Transverse colon (tissue), 3 donors: ENCODE measurements at regions not wholly inside any gene's neighbourhood (a gene's known extent, or its start where the extent isn't known, plus 50 kb on each side); places are given as distances from the start of the nearest gene placed in this dataset.

Experiments
- CTCF ChIP-seq, 5 experiments: fragments of 200-600 bp in 3 of 5; fragments of 450-650 bp in 2 of 5; sonication (generic) in 3 of 5; IDR thresholded peaks; 1 replicate in 2 of 5; 2 replicates in 3 of 5; pipeline ENCODE4 v1.5.1; 2016 to 2017; ENCODE audit warnings: antibody characterized with exemption in 5 of 5, inconsistent platforms in 3 of 5, mild to moderate bottlenecking in 2 of 5, moderate library complexity in 1 of 5
- POLR2A ChIP-seq: fragments of 450-650 bp; IDR thresholded peaks from one replicate; pipeline ENCODE4 v1.6.1; 2016; ENCODE audit warnings: antibody characterized with exemption, mild to moderate bottlenecking, moderate library complexity

GRCh38 chr11:29258411-29258810 is 758.4 kb downstream of the KCNA4 start:
- TF ChIP-seq CTCF (IDR thresholded peaks at IDR 0.05), result no peak
- TF ChIP-seq POLR2A, result no peak
